ENCODE measurements at regions not wholly inside any gene's neighbourhood (a gene's known extent, or its start where the extent isn't known, plus 50 kb on each side); places are given as distances from the start of the nearest gene placed in this dataset.
"Not testable (repeated sequence)": the region's sequence is repeated elsewhere in the genome, so short reads cannot be mapped to it uniquely, and the experiment has no call there.

GRCh38 chr1:188170411-188170810, 1341.7 kb downstream of the PLA2G4A start:
- TF ChIP-seq CTCF (IDR thresholded peaks at IDR 0.05; ENCODE audit: borderline replicate concordance, insufficient read depth, low read depth, low read length), result no peak

GRCh38 chr1:188170935-188171334, 1342.2 kb downstream of the PLA2G4A start:
- no peak for TF ChIP-seq CTCF (IDR thresholded peaks at IDR 0.05; ENCODE audit: borderline replicate concordance, insufficient read depth, low read depth, low read length)
- no peak overlapping the region for H3K4me3 ChIP-seq (ENCODE audit: low read depth, low read length)

More at GRCh38 chr1:188170411-188170810, 1341.7 kb downstream of the PLA2G4A start:
- no peak overlapping the region for H3K4me3 ChIP-seq (ENCODE audit: low read depth, low read length)

GRCh38 chr1:188182063-188182462, 1353.3 kb downstream of the PLA2G4A start:
- not testable (repeated sequence) for H3K4me3 ChIP-seq (ENCODE audit: low read depth, low read length)

GRCh38 chr1:188188317-188188716, 1359.6 kb downstream of the PLA2G4A start:
- TF ChIP-seq CTCF (IDR thresholded peaks at IDR 0.05; ENCODE audit: borderline replicate concordance, insufficient read depth, low read depth, low read length), result no peak
- H3K4me3 ChIP-seq (ENCODE audit: low read depth, low read length), result no peak overlapping the region

DNA sequence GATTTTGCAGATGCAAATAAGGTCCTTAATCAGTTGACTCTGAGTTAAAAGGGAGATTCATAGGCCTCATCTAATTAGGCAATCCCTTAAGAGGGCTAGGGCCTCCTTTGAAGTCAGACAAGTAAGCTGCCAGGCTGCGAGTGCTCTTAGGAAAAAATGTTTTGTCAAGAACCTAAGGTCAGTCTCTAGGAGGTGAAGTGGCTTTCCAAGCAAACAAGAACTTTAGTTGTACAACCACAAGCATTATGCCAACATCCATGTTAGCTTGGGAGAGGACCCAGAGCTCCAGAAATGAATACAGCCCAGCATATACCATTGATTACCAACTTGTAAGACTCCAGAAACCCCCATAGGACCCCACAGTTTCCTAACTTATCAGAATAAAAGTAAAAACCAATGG, 1366.2 kb downstream of the PLA2G4A start:
- H3K4me3 ChIP-seq (ENCODE audit: low read depth, low read length), result no peak overlapping the region
- no peak for TF ChIP-seq CTCF (IDR thresholded peaks at IDR 0.05; ENCODE audit: borderline replicate concordance, insufficient read depth, low read depth, low read length)

DNA sequence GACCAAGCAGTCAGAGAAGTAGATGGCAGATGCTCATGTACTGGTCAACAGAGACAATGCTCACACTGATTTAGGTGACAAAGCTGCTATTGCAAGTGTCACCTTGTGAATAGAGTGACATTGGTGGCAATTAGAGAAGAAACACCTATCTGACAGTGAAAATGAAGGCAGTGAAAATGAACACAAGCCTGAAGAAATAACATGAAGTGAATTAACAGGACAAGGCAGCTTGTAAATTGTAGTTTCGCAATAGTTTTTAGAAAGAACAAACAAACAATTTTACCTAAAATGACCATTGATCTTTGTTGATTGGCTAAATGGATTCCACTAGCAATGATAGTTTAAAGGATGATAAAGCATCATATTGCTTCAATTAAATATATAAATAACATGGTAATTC, 1389.5 kb downstream of the PLA2G4A start:
- TF ChIP-seq CTCF (IDR thresholded peaks at IDR 0.05; ENCODE audit: borderline replicate concordance, insufficient read depth, low read depth, low read length), result no peak
- H3K4me3 ChIP-seq (ENCODE audit: low read depth, low read length), result no peak overlapping the region

DNA sequence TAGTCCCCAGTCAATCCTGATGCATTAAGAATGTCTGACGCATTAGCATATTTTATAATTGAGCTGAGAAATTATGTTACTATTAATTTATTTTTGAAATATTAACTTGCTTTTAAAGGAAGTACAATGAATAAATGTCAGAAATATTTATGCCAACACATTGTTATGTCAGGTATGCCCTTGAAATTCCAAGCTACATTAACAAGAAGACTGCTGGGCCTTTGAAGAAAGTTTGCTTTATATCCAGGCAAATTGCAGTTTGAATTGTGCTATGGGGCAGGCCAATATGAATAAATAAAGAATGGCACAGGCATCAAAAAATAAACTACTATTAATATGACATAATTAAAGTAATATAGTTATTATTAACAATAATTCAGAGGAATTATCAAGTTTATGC, 1391.3 kb downstream of the PLA2G4A start:
- H3K4me3 ChIP-seq (ENCODE audit: low read depth, low read length), result no peak overlapping the region
- no peak for TF ChIP-seq CTCF (IDR thresholded peaks at IDR 0.05; ENCODE audit: borderline replicate concordance, insufficient read depth, low read depth, low read length)

DNA sequence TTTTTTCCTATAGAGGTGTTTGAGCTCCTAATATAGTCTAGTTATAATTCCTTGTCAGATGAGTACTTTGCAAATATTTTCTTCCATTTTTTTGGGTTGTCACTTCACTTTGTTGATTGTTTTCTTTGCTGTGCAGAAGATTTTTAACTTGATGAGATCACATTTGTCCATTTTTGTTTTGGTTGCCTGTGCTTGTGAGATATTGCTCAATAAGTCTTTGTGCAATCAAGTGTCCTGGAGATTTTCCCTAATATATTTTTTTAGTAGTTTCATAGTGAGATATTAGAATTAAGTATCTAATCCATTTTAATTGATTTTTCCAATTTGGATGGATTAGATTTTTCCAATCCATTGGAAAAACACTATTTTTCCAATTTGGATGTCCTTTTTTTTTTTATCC, 1395.5 kb downstream of the PLA2G4A start:
- H3K4me3 ChIP-seq (ENCODE audit: low read depth, low read length), result no peak overlapping the region
- TF ChIP-seq CTCF (IDR thresholded peaks at IDR 0.05; ENCODE audit: borderline replicate concordance, insufficient read depth, low read depth, low read length), result no peak

Measured in GM12875 (cell line).